ENCODE measurements at regions not wholly inside any gene's neighbourhood (a gene's known extent, or its start where the extent isn't known, plus 50 kb on each side); places are given as distances from the start of the nearest gene placed in this dataset.
"Not testable (repeated sequence)": the region's sequence is repeated elsewhere in the genome, so short reads cannot be mapped to it uniquely, and the experiment has no call there.

- Mint-ChIP-seq H3K27me3 (no peaks in the 10 kb centered on the region), H3K4me1 (ENCODE audit: low read depth) (no peaks in the 10 kb centered on the region), H3K27ac (no peak overlapping the region), H3K9me3 (peaks cover 7% of the 10 kb centered on the region), H3K4me3 (no peak overlapping the region), H3K36me3 (ENCODE audit: low read depth) (no peaks in the 10 kb centered on the region)
- ATAC-seq (ENCODE audit: poor library complexity) (no peak), DNase-seq (no peak)
- intact Hi-C loops (cut with DNase I, micrococcal nuclease), result no loop called here
- H3K4me1 ChIP-seq (ENCODE audit: insufficient read depth, low read length), result no peaks in the 10 kb centered on the region
- no peaks in the 10 kb centered on the region for H3K9me3 ChIP-seq (ENCODE audit: control insufficient read depth in 1 of 2, insufficient read depth in 1 of 2, low read length in 2 of 2)
- no peak overlapping the region for H3K27ac ChIP-seq (ENCODE audit: low read depth in 1 of 2, low read length in 2 of 2)
- TF ChIP-seq CTCF (IDR thresholded peaks at IDR 0.05), result no peak
- H3K4me3 ChIP-seq (ENCODE audit: low read length), result no peak overlapping the region
- no peaks in the 10 kb centered on the region for H3K27me3 ChIP-seq (ENCODE audit: control insufficient read depth in 1 of 2, insufficient read depth in 2 of 2, low read length in 2 of 2)
- no peaks in the 10 kb centered on the region for H3K36me3 ChIP-seq (ENCODE audit: insufficient read depth, low read length)
- ChIA-PET CTCF (no interaction called here), POLR2A (no interaction called here)
These were observed 816.6 kb upstream of the CDH6 start for GRCh38 chr5:30376848-30377247.

GRCh38 chr5:30368064-30368463, 825.4 kb upstream of the CDH6 start:
- H3K27me3 ChIP-seq (ENCODE audit: control insufficient read depth in 1 of 2, insufficient read depth in 2 of 2, low read length in 2 of 2), result no peaks in the 10 kb centered on the region
- no peak overlapping the region for H3K4me3 Mint-ChIP-seq
- no peaks in the 10 kb centered on the region for H3K36me3 Mint-ChIP-seq (ENCODE audit: low read depth)
- ATAC-seq (ENCODE audit: poor library complexity), result no peak
- no peak overlapping the region for H3K4me3 ChIP-seq (ENCODE audit: low read length)
- ChIA-PET CTCF (no interaction called here), POLR2A (no interaction called here)
- TF ChIP-seq CTCF (IDR thresholded peaks at IDR 0.05), result no peak
- intact Hi-C loops (cut with DNase I, micrococcal nuclease), result no loop called here
- H3K27ac ChIP-seq (ENCODE audit: low read depth in 1 of 2, low read length in 2 of 2), result no peak overlapping the region
- no peak overlapping the region for H3K27ac Mint-ChIP-seq
- no peaks in the 10 kb centered on the region for H3K27me3 Mint-ChIP-seq
- no peak for DNase-seq
- no peaks in the 10 kb centered on the region for H3K4me1 ChIP-seq (ENCODE audit: insufficient read depth, low read length)
- peaks cover 0 to 12% of the 10 kb centered on the region in 2 experiments for H3K9me3 ChIP-seq (ENCODE audit: control insufficient read depth in 1 of 2, insufficient read depth in 1 of 2, low read length in 2 of 2)
- peaks cover 11% of the 10 kb centered on the region for H3K9me3 Mint-ChIP-seq
- no peaks in the 10 kb centered on the region for H3K4me1 Mint-ChIP-seq (ENCODE audit: low read depth)
- H3K36me3 ChIP-seq (ENCODE audit: insufficient read depth, low read length), result no peaks in the 10 kb centered on the region

- not testable (repeated sequence) for H3K4me1 Mint-ChIP-seq (ENCODE audit: low read depth)
These were observed 828.5 kb upstream of the CDH6 start for GRCh38 chr5:30365031-30365430.

GRCh38 chr5:30357371-30357770, 836.1 kb upstream of the CDH6 start:
- ChIA-PET CTCF (no interaction called here), POLR2A (no interaction called here)
- Mint-ChIP-seq H3K27ac (no peak overlapping the region), H3K4me3 (no peak overlapping the region), H3K4me1 (ENCODE audit: low read depth) (no peaks in the 10 kb centered on the region), H3K9me3 (peaks cover 11% of the 10 kb centered on the region), H3K36me3 (ENCODE audit: low read depth) (no peaks in the 10 kb centered on the region), H3K27me3 (no peaks in the 10 kb centered on the region)
- no peaks in the 10 kb centered on the region for H3K27me3 ChIP-seq (ENCODE audit: control insufficient read depth in 1 of 2, insufficient read depth in 2 of 2, low read length in 2 of 2)
- H3K4me1 ChIP-seq (ENCODE audit: insufficient read depth, low read length), result no peaks in the 10 kb centered on the region
- no peak overlapping the region for H3K27ac ChIP-seq (ENCODE audit: low read depth in 1 of 2, low read length in 2 of 2)
- intact Hi-C loops (cut with DNase I, micrococcal nuclease), result no loop called here
- ATAC-seq (ENCODE audit: poor library complexity), result no peak
- H3K4me3 ChIP-seq (ENCODE audit: low read length), result no peak overlapping the region
- no peaks in the 10 kb centered on the region for H3K36me3 ChIP-seq (ENCODE audit: insufficient read depth, low read length)
- no peak for TF ChIP-seq CTCF (IDR thresholded peaks at IDR 0.05)
- DNase-seq, result no peak
- peaks cover 3 to 7% of the 10 kb centered on the region in 2 experiments for H3K9me3 ChIP-seq (ENCODE audit: control insufficient read depth in 1 of 2, insufficient read depth in 1 of 2, low read length in 2 of 2)

More at GRCh38 chr5:30365031-30365430, 828.5 kb upstream of the CDH6 start:
- peaks cover 0 to 12% of the 10 kb centered on the region in 2 experiments for H3K9me3 ChIP-seq (ENCODE audit: control insufficient read depth in 1 of 2, insufficient read depth in 1 of 2, low read length in 2 of 2)
- H3K4me1 ChIP-seq (ENCODE audit: insufficient read depth, low read length); H3K27me3 ChIP-seq (ENCODE audit: control insufficient read depth in 1 of 2, insufficient read depth in 2 of 2, low read length in 2 of 2); ATAC-seq (ENCODE audit: poor library complexity); CTCF ChIA-PET; H3K4me3 Mint-ChIP-seq; DNase-seq; POLR2A ChIA-PET; H3K4me3 ChIP-seq (ENCODE audit: low read length); H3K36me3 Mint-ChIP-seq (ENCODE audit: low read depth); H3K27ac Mint-ChIP-seq; H3K27me3 Mint-ChIP-seq; H3K36me3 ChIP-seq (ENCODE audit: insufficient read depth, low read length); H3K27ac ChIP-seq (ENCODE audit: low read depth in 1 of 2, low read length in 2 of 2); intact Hi-C loops (cut with DNase I, micrococcal nuclease): not testable (repeated sequence)
- H3K9me3 Mint-ChIP-seq, result peaks cover 16% of the 10 kb centered on the region

Data from CD4-positive, alpha-beta T cell (primary cell).